ENCODE measurements at regions not wholly inside any gene's neighbourhood (a gene's known extent, or its start where the extent isn't known, plus 50 kb on each side); places are given as distances from the start of the nearest gene placed in this dataset.
"Not testable (repeated sequence)": the region's sequence is repeated elsewhere in the genome, so short reads cannot be mapped to it uniquely, and the experiment has no call there.

DNA sequence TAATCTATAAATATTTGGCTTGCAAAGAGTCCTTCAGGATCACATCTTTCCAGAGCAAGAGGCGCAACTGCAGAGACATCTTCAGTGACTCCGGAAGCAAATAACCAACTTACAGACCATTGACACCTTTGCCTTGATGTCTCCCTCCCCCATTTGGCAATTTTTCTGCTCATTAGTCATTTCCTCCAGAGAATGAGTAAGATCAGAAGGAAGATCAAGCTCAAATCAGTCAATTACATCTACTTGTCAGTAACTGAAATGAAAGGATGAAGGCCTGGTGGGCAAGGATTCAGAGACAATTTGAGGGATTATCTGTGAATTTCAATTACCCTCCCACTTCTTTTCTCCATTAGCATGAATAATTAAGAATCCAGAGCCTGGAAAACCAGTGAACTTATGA, 665.6 kb upstream of the CPEB2 start:
- DNase-seq (ENCODE audit: missing footprints) (no peak), ATAC-seq (no peak)
- intact Hi-C loops (cut with DNase I), result no loop called here

- ATAC-seq, result no peak
- intact Hi-C loops (cut with DNase I), result no loop called here
- no peak for DNase-seq (ENCODE audit: missing footprints)
These were observed 664.2 kb upstream of the CPEB2 start for GRCh38 chr4:14337892-14338584.

DNA sequence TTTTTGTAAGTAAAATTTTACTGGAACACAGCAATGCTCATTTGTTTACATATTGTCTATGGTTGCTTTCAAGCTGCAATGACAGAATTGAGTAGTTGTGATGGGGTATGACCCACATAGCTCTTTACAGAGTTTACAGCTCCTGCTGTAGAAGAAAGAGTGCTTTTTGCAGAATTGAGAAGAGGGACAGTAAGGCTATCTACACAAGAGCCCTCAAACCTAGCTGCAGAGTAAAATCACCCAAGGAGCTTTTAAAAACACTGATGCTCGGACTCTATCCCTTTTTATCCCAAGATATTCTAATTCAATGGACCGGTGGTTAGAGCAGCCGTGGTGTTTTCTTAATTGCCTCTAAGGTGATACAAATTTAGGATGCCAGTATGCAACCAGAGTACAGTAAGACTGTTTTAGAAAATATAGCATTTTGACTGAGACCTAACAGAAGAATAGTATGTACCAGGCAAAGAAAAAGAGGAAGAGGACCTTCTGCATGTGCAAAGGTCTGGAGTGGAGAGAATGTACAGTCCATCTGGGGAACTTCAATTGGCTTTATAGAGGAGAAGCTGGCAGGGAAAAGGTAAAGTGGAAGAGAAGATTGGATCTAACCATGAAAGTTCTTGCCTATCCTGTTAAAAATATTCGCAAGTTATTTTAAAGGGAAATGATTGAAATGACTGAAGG, 663.6 kb upstream of the CPEB2 start:
- ATAC-seq, result no peak
- no peak for DNase-seq (ENCODE audit: missing footprints)
- intact Hi-C loops (cut with DNase I), result no loop called here

- no peak for DNase-seq (ENCODE audit: missing footprints)
- intact Hi-C loops (cut with DNase I), result no loop called here
- ATAC-seq, result no peak
These were observed 662.6 kb upstream of the CPEB2 start for GRCh38 chr4:14339715-14340114.

DNA sequence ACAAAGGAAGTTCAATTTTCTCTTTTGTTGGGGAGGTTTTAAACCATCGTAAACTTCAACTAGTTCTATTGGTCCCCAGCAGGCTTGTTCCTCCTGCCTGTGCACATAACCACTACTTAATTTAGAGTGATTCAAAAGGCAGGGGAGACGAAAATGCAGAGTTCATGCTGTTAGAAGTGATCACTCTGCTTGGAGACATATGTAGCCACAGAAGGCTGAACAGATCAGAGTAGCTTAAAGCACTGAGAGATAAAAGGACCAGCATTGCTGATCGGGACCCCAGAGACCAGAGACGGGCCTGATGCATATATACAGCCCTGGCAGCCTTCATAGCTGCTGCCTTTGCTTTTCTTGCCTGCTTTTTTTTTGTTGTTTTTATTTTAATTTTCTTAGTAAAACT, 662.0 kb upstream of the CPEB2 start:
- no peak for DNase-seq (ENCODE audit: missing footprints)
- intact Hi-C loops (cut with DNase I), result no loop called here
- ATAC-seq, result no peak

- ATAC-seq (no peak), DNase-seq (ENCODE audit: missing footprints) (no peak)
- intact Hi-C loops (cut with DNase I), result no loop called here
These were observed 658.3 kb upstream of the CPEB2 start for GRCh38 chr4:14343961-14344360.

GRCh38 chr4:14345356-14345775, 656.9 kb upstream of the CPEB2 start:
- intact Hi-C loops (cut with DNase I), result no loop called here
- DNase-seq (ENCODE audit: missing footprints), result no peak
- peak; percentile 48 for ATAC-seq

DNA sequence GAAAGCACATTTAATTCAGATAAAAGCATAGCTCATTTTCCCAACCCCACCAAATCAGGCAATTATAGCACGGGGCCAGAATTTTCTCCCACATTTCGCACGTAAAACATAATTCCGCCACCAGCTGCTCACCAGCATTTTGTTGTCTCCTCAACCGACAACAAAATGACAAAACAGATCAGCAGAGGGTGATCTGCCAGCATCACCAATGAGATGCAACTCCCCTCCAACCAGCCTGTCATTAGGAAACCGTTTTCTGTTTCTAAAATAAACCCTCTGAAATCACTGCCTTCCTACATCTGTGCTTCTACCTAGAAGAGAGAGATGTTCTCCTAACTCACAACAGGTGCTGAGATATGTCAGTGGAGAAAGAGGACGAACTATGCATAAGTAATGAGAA, 654.8 kb upstream of the CPEB2 start:
- ATAC-seq, result no peak
- intact Hi-C loops (cut with DNase I), result no loop called here
- no peak for DNase-seq (ENCODE audit: missing footprints)

GRCh38 chr4:14348506-14348905, 653.8 kb upstream of the CPEB2 start:
- no peak for ATAC-seq
- intact Hi-C loops (cut with DNase I), result no loop called here

GRCh38 chr4:14358544-14359160, 643.6 kb upstream of the CPEB2 start:
- ATAC-seq; intact Hi-C loops (cut with DNase I); DNase-seq (ENCODE audit: missing footprints): not testable (repeated sequence)

More at GRCh38 chr4:14348506-14348905, 653.8 kb upstream of the CPEB2 start:
- no peak for DNase-seq (ENCODE audit: missing footprints)

DNA sequence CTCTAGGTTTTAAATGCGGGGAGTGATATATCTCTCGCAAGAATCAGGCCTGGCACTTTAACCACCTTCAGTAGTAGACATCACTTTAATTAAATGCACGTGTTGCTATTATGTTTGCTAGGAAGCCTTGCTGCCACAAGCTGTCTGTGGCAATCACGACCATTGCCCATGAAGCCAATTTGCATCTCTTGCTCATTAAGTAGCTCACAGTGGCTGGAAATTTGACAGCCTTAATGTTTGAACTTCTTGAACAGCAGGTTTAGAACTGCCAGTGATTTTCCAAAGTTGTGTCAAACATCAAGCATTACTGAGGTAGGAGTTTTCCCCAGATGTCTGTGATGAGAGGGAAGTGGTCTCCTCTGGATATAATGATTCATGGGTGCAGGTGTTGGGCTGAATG, 642.3 kb upstream of the CPEB2 start:
- DNase-seq (ENCODE audit: missing footprints), result no peak
- ATAC-seq, result no peak
- intact Hi-C loops (cut with DNase I), result loop anchor here (10.0 kb wide), 1 partner anchor 135 kb away; no protein-coding TSS in a partner anchor

- DNase-seq (ENCODE audit: missing footprints) (no peak), ATAC-seq (no peak)
- intact Hi-C loops (cut with DNase I), result loop anchor here (10.0 kb wide), 1 partner anchor 136 kb away; no protein-coding TSS in a partner anchor
These were observed 641.2 kb upstream of the CPEB2 start for GRCh38 chr4:14361084-14361483.

DNA sequence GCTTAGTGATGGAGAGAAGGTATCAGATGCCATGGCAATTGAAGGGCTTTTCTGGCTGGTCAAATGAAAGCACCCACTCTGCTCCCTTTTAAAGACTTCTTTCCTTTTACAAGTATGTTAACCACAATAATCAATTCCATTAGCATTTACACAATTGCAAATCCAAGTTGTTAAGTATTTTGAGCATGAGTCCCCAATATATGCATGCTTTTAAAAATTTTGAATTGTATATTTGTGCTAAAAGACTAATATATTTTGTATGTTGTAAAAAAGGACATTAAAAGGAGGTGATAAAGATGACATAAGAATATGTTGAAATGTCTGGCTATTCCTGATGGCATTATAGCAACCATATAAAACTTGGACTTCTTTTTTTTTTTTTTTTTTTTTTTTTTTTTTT, 639.9 kb upstream of the CPEB2 start:
- DNase-seq (ENCODE audit: missing footprints), result no peak
- no peak for ATAC-seq
- intact Hi-C loops (cut with DNase I), result loop anchor here (10.0 kb wide), 1 partner anchor 138 kb away; no protein-coding TSS in a partner anchor

DNA sequence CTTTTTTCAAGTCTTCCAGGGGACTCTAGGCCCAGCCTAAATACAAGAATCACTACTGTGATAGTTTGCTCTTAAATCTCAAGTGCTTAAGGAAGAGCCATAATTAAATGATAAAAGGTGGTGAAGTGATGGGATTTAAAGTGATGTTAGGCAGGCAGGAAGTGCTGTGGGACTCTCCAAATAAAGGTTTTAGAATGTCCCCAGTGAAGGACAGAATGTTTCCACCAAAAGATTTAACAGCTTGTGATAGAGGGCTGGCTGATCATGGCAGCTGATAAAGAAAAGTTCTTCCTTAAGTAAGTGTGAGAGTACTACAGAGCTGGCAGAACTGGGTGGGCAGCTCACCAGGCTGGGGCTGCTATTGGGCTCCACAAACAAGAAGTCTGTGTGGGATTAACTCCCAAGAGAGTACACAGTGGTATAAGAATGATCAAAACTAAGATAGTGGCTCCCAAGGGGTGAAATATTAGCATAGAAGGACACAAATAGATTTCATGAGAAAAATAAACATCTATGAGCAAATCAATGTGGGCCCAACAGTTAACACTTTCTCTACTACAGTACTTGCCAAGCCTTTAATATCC, 637.2 kb upstream of the CPEB2 start:
- intact Hi-C loops (cut with DNase I), result loop anchor here (10.0 kb wide), 1 partner anchor 140 kb away; no protein-coding TSS in a partner anchor
- DNase-seq (ENCODE audit: missing footprints), result no peak
- no peak for ATAC-seq

DNA sequence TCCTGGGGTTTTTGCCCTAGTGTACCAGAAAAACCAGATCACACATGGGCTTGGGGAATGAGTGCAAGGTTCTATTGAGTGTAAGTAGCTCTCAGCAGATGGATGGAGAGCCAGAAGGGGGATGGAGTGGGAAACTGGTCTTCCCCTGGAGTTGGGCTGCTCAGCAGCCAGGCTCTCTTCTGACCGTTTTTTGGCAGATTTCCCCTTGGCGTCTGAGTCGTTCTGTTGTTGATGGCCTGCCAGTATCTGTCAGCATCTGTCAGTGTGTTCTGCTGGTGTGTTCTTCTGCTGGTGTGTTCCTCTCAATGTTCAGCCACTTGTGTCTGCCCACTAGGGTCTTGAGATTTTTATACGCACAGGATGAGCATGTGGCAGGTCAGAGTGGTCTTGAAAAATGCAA, 633.9 kb upstream of the CPEB2 start:
- intact Hi-C loops (cut with DNase I), result loop anchor here (10.0 kb wide), 1 partner anchor 144 kb away; no protein-coding TSS in a partner anchor
- ATAC-seq, result peak; percentile 89
- no peak for DNase-seq (ENCODE audit: missing footprints)

GRCh38 chr4:14371131-14371530, 631.1 kb upstream of the CPEB2 start:
- intact Hi-C loops (cut with DNase I), result no loop called here

DNA sequence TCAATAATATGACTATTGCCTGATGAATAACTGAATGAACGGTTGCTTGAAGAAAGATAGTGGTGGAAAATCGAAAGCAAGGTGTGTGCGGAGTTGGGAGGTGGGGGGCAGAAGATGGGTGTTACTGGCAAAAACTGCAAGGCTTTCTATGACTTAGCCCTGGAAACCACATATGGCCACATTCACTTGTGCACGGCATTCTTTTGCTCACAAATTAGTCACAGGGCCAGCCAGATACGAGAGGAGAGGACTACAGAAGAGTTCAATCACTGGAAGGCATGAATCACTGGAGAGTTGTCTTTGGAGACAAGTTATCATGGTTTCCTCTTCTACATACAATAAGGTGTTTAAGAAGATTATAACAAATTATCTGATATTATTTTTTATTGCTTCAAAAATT, 626.5 kb upstream of the CPEB2 start:
- ATAC-seq (no peak), DNase-seq (ENCODE audit: missing footprints) (no peak)
- intact Hi-C loops (cut with DNase I), result no loop called here

More at GRCh38 chr4:14371131-14371530, 631.1 kb upstream of the CPEB2 start:
- no peak for ATAC-seq
- DNase-seq (ENCODE audit: missing footprints), result no peak

DNA sequence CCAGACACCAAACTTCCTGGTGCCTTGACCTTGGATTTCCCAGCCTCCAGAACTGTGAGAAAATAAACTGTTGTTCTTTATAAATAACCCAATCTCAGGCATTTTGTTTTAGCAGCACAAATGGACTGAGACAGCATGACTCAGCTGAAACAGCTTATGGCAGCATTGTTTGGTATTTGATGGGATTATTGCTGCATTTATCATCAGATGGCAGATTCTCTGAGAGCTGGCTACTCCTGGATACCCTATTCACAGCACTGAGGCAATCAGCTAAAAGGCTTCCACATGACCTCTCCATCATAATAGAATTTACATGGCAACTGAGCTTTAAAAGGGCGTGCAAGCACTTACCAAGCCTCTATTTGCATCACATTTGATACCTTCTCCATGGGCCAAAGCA, 623.1 kb upstream of the CPEB2 start:
- no peak for ATAC-seq
- no peak for DNase-seq (ENCODE audit: missing footprints)
- intact Hi-C loops (cut with DNase I), result no loop called here

GRCh38 chr4:14383652-14384051, 618.6 kb upstream of the CPEB2 start:
- no peak for ATAC-seq
- intact Hi-C loops (cut with DNase I), result no loop called here
- DNase-seq (ENCODE audit: missing footprints), result no peak

Measured in Right ventricle myocardium inferior (tissue), 1 donor.